Stomach (tissue), 8 donors: ENCODE measurements at regions not wholly inside any gene's neighbourhood (a gene's known extent, or its start where the extent isn't known, plus 50 kb on each side); places are given as distances from the start of the nearest gene placed in this dataset.

Experiments
- DNase-seq, 2 donors: peaks; one replicate each; pipeline versions ENCODE4 v3.0.0 to v3.0.0-alpha.2; 2013 to 2019
- H3K27ac ChIP-seq, 5 donors: fragments of 200-600 bp in 4 of 5; sonication (generic) in 4 of 5; one replicate each; pipeline ENCODE4 v1.5.1; 2013 to 2019; ENCODE audit warnings: mild to moderate bottlenecking in 1 of 5, moderate library complexity in 1 of 5
- H3K27me3 ChIP-seq, 3 donors: fragments of 200-600 bp; sonication (generic); one replicate each; pipeline ENCODE4 v1.5.1; 2017 to 2019; ENCODE audit warnings: mixed run types in 1 of 3
- H3K36me3 ChIP-seq, 4 donors: fragments of 200-600 bp; sonication (generic); 1 replicate in 3 of 4; 2 replicates in 1 of 4; pipeline ENCODE4 v1.5.1; 2016 to 2019
- H3K4me1 ChIP-seq, 4 donors: fragments of 200-600 bp; sonication (generic); one replicate each; pipeline ENCODE4 v1.5.1; 2016 to 2019
- H3K4me3 ChIP-seq, 4 donors: fragments of 200-600 bp; sonication (generic) in 3 of 4; one replicate each; pipeline ENCODE4 v1.5.1; 2016 to 2019; ENCODE audit warnings: mild to moderate bottlenecking in 1 of 4
- H3K9me3 ChIP-seq, 4 donors: fragments of 200-600 bp; sonication (generic); one replicate each; pipeline ENCODE4 v1.5.1; 2016 to 2019
- EP300 ChIP-seq: sonication (generic); formaldehyde crosslinking; IDR thresholded peaks from one replicate; pipeline ENCODE4 v1.6.1; 2017; ENCODE audit warnings: antibody characterized with exemption
- POLR2A ChIP-seq, 4 donors: fragments of 450-650 bp; IDR thresholded peaks; one replicate each; pipeline ENCODE4 v1.6.1; 2016; ENCODE audit warnings: antibody characterized with exemption in 4 of 4, control low read depth in 2 of 4, mild to moderate bottlenecking in 1 of 4, moderate library complexity in 1 of 4
- POLR2AphosphoS5 ChIP-seq, 3 donors: sonication (generic); formaldehyde crosslinking; IDR thresholded peaks; one replicate each; pipeline ENCODE4 v1.6.1; 2016; ENCODE audit warnings: antibody characterized with exemption in 3 of 3
- WGBS, 5 donors: extraction: QIAGEN DNeasy Blood & Tissue Kit in 3 of 5; methylation state at CpG; one replicate each; pipeline versions ENCODE4 v1.1.5 to v1.1.7; 2013 to 2018; 5-methylcytosine and 5-hydroxymethylcytosine counted together
- intact Hi-C: fragments of 100-400 bp; cut with DNase I; formaldehyde crosslinking; loops from one replicate; pipeline ENCODE4 v1.15.1; 2023; ENCODE audit warnings: low total_unique reads
- TF ChIP-seq, protein P1 (sequence below), 7 experiments: fragments of 450-650 bp in 4 of 7; fragments of 200-600 bp in 3 of 7; sonication (generic) in 3 of 7; IDR thresholded peaks; one replicate each; pipeline ENCODE4 v1.5.1; 2016 to 2019; ENCODE audit warnings: antibody characterized with exemption in 7 of 7, control low read depth in 2 of 7, mild to moderate bottlenecking in 1 of 7
- donor health status: healthy with polysubstance abuse.
- donor health status: Bipolar disorder and iron deficiency.
- donor health status: healthy.

DNA sequence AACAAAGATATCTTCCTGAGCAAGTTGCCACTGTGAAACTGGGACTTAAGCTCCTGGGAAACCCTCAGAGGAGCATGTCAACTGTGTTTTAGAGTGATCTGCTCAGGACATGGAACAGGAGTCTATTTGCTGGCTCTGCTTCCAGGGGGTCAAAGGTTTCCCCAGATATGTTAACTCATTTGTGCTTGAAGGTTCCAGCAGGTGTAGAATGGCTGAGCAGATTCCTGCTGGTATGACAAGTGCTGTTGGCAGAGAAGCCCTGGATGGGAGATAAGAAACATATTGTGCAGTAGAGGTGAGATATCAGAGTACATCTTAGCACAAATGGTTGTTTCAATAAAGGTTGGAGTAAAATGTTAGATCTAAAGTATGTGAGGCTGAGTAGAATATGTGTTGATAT lies 282.7 kb upstream of the DACH1 start:
- Histone ChIP-seq H3K4me1 (no peaks in the 10 kb centered on the region), H3K27ac (no peak overlapping the region), H3K36me3 (no peaks in the 10 kb centered on the region), H3K9me3 (no peaks in the 10 kb centered on the region), H3K27me3 (no peaks in the 10 kb centered on the region), H3K4me3 (no peak overlapping the region)
- TF ChIP-seq POLR2A (IDR thresholded peaks at IDR 0.05) = no peak
- no peak for TF ChIP-seq EP300
- TF ChIP-seq POLR2AphosphoS5 (IDR thresholded peaks at IDR 0.05) = no peak
- no peak for DNase-seq
- intact Hi-C loops = no loop called here

DNA sequence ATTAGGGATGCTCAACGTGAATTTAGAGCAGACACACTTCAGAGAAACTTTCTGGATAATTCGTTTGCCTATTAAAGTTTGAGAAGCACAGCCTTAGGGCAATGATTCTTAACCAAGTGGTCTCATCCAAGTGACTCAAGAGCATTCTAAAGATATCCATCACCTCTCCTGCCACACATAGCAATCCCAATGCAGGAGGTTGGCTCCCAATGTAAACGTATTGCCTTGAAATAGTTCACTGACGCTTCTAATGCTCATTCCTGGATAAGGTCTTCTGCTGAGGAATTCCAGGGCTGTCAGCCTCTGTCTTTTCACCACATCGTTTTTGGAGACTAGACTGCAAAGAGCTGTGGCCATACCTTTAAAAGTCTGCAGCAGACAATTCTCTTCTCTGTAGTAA lies 279.8 kb upstream of the DACH1 start:
- Histone ChIP-seq H3K4me1 (no peaks in the 10 kb centered on the region), H3K27ac (no peak overlapping the region), H3K4me3 (no peak overlapping the region), H3K9me3 (no peaks in the 10 kb centered on the region), H3K36me3 (no peaks in the 10 kb centered on the region), H3K27me3 (no peaks in the 10 kb centered on the region)
- TF ChIP-seq POLR2AphosphoS5 (IDR thresholded peaks at IDR 0.05) = no peak
- no peak for TF ChIP-seq POLR2A (IDR thresholded peaks at IDR 0.05)
- TF ChIP-seq, protein P1, sequence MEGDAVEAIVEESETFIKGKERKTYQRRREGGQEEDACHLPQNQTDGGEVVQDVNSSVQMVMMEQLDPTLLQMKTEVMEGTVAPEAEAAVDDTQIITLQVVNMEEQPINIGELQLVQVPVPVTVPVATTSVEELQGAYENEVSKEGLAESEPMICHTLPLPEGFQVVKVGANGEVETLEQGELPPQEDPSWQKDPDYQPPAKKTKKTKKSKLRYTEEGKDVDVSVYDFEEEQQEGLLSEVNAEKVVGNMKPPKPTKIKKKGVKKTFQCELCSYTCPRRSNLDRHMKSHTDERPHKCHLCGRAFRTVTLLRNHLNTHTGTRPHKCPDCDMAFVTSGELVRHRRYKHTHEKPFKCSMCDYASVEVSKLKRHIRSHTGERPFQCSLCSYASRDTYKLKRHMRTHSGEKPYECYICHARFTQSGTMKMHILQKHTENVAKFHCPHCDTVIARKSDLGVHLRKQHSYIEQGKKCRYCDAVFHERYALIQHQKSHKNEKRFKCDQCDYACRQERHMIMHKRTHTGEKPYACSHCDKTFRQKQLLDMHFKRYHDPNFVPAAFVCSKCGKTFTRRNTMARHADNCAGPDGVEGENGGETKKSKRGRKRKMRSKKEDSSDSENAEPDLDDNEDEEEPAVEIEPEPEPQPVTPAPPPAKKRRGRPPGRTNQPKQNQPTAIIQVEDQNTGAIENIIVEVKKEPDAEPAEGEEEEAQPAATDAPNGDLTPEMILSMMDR (IDR thresholded peaks at IDR 0.05) = no peak
- TF ChIP-seq EP300 = no peak
- no peak for DNase-seq
- intact Hi-C loops = no loop called here
- 63 to 74% (median 69%) methylated on average over 5 of the region's 5 CpGs for WGBS, 5 donors

DNA sequence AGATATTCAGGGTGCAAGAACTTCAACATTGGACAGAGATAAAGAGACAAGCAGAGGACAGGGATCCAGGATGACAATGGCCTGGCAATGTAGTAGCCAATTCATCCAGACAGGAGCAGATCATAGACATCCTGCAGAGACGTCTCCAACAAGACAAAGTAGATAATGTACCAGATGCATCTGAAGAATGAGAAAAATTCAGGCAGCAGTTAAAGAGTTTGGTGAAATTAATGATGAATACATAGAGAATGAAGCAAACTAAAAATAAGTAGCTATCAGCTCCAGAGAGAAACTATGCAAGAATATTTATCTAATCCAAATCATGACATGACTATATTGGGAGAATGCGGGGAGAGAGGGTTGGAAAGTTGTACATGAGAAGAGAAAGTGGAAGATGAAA lies 278.4 kb upstream of the DACH1 start:
- Histone ChIP-seq H3K9me3 (no peaks in the 10 kb centered on the region), H3K27ac (no peak overlapping the region), H3K4me3 (no peak overlapping the region), H3K27me3 (no peaks in the 10 kb centered on the region), H3K4me1 (no peaks in the 10 kb centered on the region), H3K36me3 (no peaks in the 10 kb centered on the region)
- TF ChIP-seq, protein P1 (IDR thresholded peaks at IDR 0.05) = no peak
- TF ChIP-seq POLR2AphosphoS5 (IDR thresholded peaks at IDR 0.05) (no peak), EP300 (no peak)
- no peak for DNase-seq
- intact Hi-C loops = no loop called here
- WGBS, 5 donors = 51 to 70% (median 62%) methylated on average over 2 of the region's 2 CpGs

DNA sequence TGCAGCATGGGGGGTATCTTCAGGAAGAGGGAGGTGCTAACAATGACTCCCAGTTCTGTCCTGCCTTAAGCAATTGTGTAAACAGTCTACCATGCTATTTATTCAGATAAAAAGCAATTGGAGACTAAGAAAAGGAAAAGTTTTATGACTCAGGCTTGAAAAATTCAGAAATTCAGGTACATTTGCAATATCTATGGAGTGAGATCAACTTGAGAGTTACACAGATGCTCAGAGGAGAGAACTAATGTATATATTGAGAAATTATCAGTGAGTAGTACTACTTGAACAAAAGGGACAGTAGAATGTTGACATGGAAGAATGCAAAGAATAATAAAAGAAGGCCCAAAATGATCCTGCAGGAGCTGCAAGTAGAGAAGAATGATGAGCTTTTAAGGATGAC lies 277.6 kb upstream of the DACH1 start:
- Histone ChIP-seq H3K4me3 (no peak overlapping the region), H3K36me3 (no peaks in the 10 kb centered on the region), H3K4me1 (no peaks in the 10 kb centered on the region), H3K9me3 (no peaks in the 10 kb centered on the region), H3K27ac (no peak overlapping the region), H3K27me3 (no peaks in the 10 kb centered on the region)
- TF ChIP-seq, protein P1 (IDR thresholded peaks at IDR 0.05) = no peak
- no peak for DNase-seq
- intact Hi-C loops = no loop called here

DNA sequence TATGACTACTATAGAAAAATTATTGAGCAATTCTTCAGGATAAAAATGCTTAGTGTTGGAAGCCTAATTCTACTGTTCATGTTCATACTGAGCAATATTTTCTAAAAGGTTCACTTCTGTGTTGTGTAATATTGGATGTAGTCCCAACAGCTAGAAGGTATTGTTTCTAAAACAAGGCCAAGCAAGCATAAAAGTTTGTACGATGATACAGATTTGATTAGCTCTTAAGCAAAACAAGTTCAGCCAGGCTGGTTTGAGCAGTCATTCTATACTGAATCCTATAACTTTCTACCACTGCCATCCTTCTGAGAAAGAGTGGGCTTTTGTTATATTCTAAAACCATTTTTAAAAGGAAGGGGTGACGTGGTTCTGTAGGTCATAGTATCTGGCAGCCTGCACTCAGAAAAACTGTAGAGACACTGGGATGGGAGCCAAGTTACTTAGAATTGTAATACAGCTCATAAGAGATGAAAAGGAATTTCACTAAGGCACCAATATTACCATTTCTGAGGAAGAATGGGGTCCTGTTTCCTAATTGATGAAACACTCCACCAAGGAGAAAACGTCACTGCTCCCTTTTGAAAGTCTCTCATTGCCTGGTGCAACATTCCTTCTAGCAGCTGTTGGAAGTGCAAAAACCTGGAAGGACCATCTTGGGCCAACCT lies 275.0 kb upstream of the DACH1 start:
- DNase-seq = peak in 1 of 2 donors; percentile 62
- H3K9me3 ChIP-seq = no peaks in the 10 kb centered on the region
- H3K36me3 ChIP-seq = no peaks in the 10 kb centered on the region
- no peaks in the 10 kb centered on the region for H3K27me3 ChIP-seq
- H3K4me1 ChIP-seq = no peaks in the 10 kb centered on the region
- no peak overlapping the region for H3K4me3 ChIP-seq
- H3K27ac ChIP-seq = no peak overlapping the region
- intact Hi-C loops = no loop called here
- TF ChIP-seq EP300 = no peak
- WGBS, 5 donors = 26 to 47% (median 38%) methylated on average over 3 of the region's 3 CpGs
